H1 (cell line): ENCODE measurements at regions not wholly inside any gene's neighbourhood (a gene's known extent, or its start where the extent isn't known, plus 50 kb on each side); places are given as distances from the start of the nearest gene placed in this dataset.

Source experiments
- ATF3 ChIP-seq: IDR thresholded peaks from 2 replicates; pipeline ENCODE4 v1.6.1; 2011; ENCODE audit warnings: low read depth, mild to moderate bottlenecking, low read length; ENCODE audit not compliant: insufficient read depth
- BRCA1 ChIP-seq: IDR thresholded peaks from 2 replicates; pipeline ENCODE4 v1.6.1; 2012; ENCODE audit warnings: low read depth, low read length, improper control_type of control experiment
- CTCF ChIP-seq, 3 experiments: IDR thresholded peaks; 1 replicate in 2 of 3; 2 replicates in 1 of 3; pipeline versions ENCODE4 v1.5.1 to v1.6.1; 2011; ENCODE audit warnings: low read length in 3 of 3, mild to moderate bottlenecking in 3 of 3, inconsistent platforms in 2 of 3, low read depth in 1 of 3, moderate library complexity in 1 of 3; ENCODE audit not compliant: insufficient read depth in 1 of 3; ENCODE audit errors: control extremely low read depth in 1 of 3
- EP300 ChIP-seq, 2 experiments: IDR thresholded peaks; 1 replicate in 1 of 2; 2 replicates in 1 of 2; pipeline ENCODE4 v1.6.1; 2011 to 2012; ENCODE audit warnings: low read depth in 2 of 2, low read length in 2 of 2, mild to moderate bottlenecking in 2 of 2, borderline replicate concordance in 1 of 2, inconsistent platforms in 1 of 2, moderate library complexity in 1 of 2
- FOSL1 ChIP-seq: IDR thresholded peaks from 2 replicates; pipeline ENCODE4 v1.6.1; 2011; ENCODE audit warnings: mild to moderate bottlenecking, low read depth, low read length, moderate library complexity; ENCODE audit not compliant: insufficient read depth
- KDM1A ChIP-seq: fragments of 200-600, 300-600 bp; sonication (generic); IDR thresholded peaks from 2 replicates; pipeline ENCODE4 v1.7.1; 2016; ENCODE audit warnings: mild to moderate bottlenecking, low read length, borderline replicate concordance
- NANOG ChIP-seq: IDR thresholded peaks from 2 replicates; pipeline ENCODE4 v1.6.1; 2011; ENCODE audit warnings: low read length, low read depth, mild to moderate bottlenecking, inconsistent platforms; ENCODE audit not compliant: insufficient read depth, poor library complexity, severe bottlenecking
- POLR2A ChIP-seq, 2 experiments: IDR thresholded peaks; 1 replicate in 1 of 2; 2 replicates in 1 of 2; pipeline ENCODE4 v1.6.1; 2011; ENCODE audit warnings: low read depth in 2 of 2, low read length in 2 of 2, mild to moderate bottlenecking in 2 of 2; ENCODE audit errors: control extremely low read depth in 1 of 2
- SIN3A ChIP-seq, 2 experiments: IDR thresholded peaks in 1 of 2; conservative IDR thresholded peaks in 1 of 2; 2 replicates each; pipeline ENCODE4 v1.6.1; 2011 to 2012; ENCODE audit warnings: low read length in 2 of 2, improper control_type of control experiment in 1 of 2, low read depth in 1 of 2, mild to moderate bottlenecking in 1 of 2
- SIRT6 ChIP-seq: IDR thresholded peaks from one replicate; pipeline ENCODE4 v1.7.1; 2012; ENCODE audit warnings: low read length, inconsistent platforms
- USF2 ChIP-seq: IDR thresholded peaks from 2 replicates; pipeline ENCODE4 v1.6.1; 2011; ENCODE audit warnings: low read length, improper control_type of control experiment
- YY1 ChIP-seq: IDR thresholded peaks from 2 replicates; pipeline ENCODE4 v1.6.1; 2011; ENCODE audit warnings: low read depth, mild to moderate bottlenecking, low read length

- no peak for TF ChIP-seq POLR2A (IDR thresholded peaks at IDR 0.05; ENCODE audit: control extremely low read depth in 1 of 2, low read depth in 2 of 2, low read length in 2 of 2)
- no peak for TF ChIP-seq CTCF (IDR thresholded peaks at IDR 0.05; ENCODE audit: control extremely low read depth in 1 of 3, insufficient read depth in 1 of 3, low read depth in 1 of 3, low read length in 3 of 3)
- no peak for TF ChIP-seq KDM1A
- TF ChIP-seq BRCA1 = no peak
- no peak for TF ChIP-seq ATF3
- no peak for TF ChIP-seq SIN3A (conservative IDR thresholded peaks at IDR 0.05 in 1 of 2, IDR thresholded peaks at IDR 0.05 in 1 of 2; ENCODE audit: low read depth in 1 of 2, low read length in 2 of 2)
- TF ChIP-seq YY1 = no peak
- TF ChIP-seq SIRT6 = no peak
- TF ChIP-seq EP300 (IDR thresholded peaks at IDR 0.05; ENCODE audit: borderline replicate concordance in 1 of 2, low read depth in 2 of 2, low read length in 2 of 2) = no peak
- no peak for TF ChIP-seq NANOG
- TF ChIP-seq FOSL1 = no peak
- no peak for TF ChIP-seq USF2
These were observed 189.9 kb upstream of the PRSS58 start for GRCh38 chr7:142447762-142448161.
